ENCODE measurements at regions not wholly inside any gene's neighbourhood (a gene's known extent, or its start where the extent isn't known, plus 50 kb on each side); places are given as distances from the start of the nearest gene placed in this dataset.
A peak's percentile ranks its signal among the peaks of the same experiment; 100 is the strongest.

- intact Hi-C loops (cut with micrococcal nuclease) = no loop called here
- no TSS peak for BruUV-seq (replicated peaks)
- ATAC-seq (peak; percentile 57), DNase-seq (ENCODE audit: low read depth, low spot score) (peak; percentile 13)
- Histone ChIP-seq H3K9me3 (ENCODE audit: control insufficient read depth in 1 of 2, insufficient read depth in 1 of 2, low read depth in 1 of 2, low read length in 2 of 2) (no peaks in the 10 kb centered on the region), H3K4me2 (ENCODE audit: low read length) (no peak overlapping the region), H4K20me1 (ENCODE audit: insufficient read depth) (no peaks in the 10 kb centered on the region), H3K4me3 (replicated peaks in 1 of 2; ENCODE audit: low read depth in 1 of 2, low read length in 2 of 2) (no peak overlapping the region), H3K27me3 (ENCODE audit: insufficient read depth, low read length) (no peaks in the 10 kb centered on the region), H3K27ac (ENCODE audit: low read depth, low read length) (no peak overlapping the region), H3K9ac (ENCODE audit: low read length) (no peak overlapping the region), H2AFZ (ENCODE audit: low read depth, low read length, poor library complexity, severe bottlenecking) (no peak overlapping the region), H3K9me2 (ENCODE audit: insufficient read depth) (no peaks in the 10 kb centered on the region), H3K4me1 (ENCODE audit: control insufficient read depth in 1 of 2, insufficient read depth in 2 of 2, low read length in 2 of 2) (no peaks in the 10 kb centered on the region), H3K79me2 (ENCODE audit: insufficient read depth, low read length) (no peaks in the 10 kb centered on the region), H3K36me3 (ENCODE audit: control insufficient read depth in 1 of 2, insufficient read depth in 2 of 2, low read length in 2 of 2) (no peaks in the 10 kb centered on the region)
- no peak for TF ChIP-seq SRF (IDR thresholded peaks at IDR 0.05; ENCODE audit: low read depth)
- TF ChIP-seq POLR2A (IDR thresholded peaks at IDR 0.05; ENCODE audit: borderline replicate concordance, extremely low read depth, insufficient read depth, insufficient read length) = no peak
- TF ChIP-seq JUND (IDR thresholded peaks at IDR 0.05) = no peak
- no peak for TF ChIP-seq EZH2phosphoT487 (IDR thresholded peaks at IDR 0.05; ENCODE audit: borderline replicate concordance)
- TF ChIP-seq EZH2 (IDR thresholded peaks at IDR 0.05) = no peak
- no peak for TF ChIP-seq ATF3 (IDR thresholded peaks at IDR 0.05)
- peak in 1 of 3 experiments; percentile 24; a peak in 1 of 6 replicates for TF ChIP-seq CTCF (IDR thresholded peaks at IDR 0.05 in 2 of 3, conservative IDR thresholded peaks at IDR 0.05 in 1 of 3; ENCODE audit: borderline replicate concordance in 1 of 3, insufficient read depth in 1 of 3, low read depth in 2 of 3, low read length in 2 of 3)
- TF ChIP-seq MAX (IDR thresholded peaks at IDR 0.05) = no peak
- no peak for TF ChIP-seq ZFX (IDR thresholded peaks at IDR 0.05)
- peak; percentile 28 for TF ChIP-seq RAD21 (IDR thresholded peaks at IDR 0.05; ENCODE audit: low read depth)
- ChIA-PET RAD21 (ENCODE audit: low non-redundant PET in 1 of 2, low total read pairs in 2 of 2, uncharacterized antibody in 2 of 2, unreplicated experiment in 2 of 2) (interaction anchor here in 1 of 2 experiments (0.6 kb wide), 1 partner anchor 203 kb away, joined by 3 read pairs; no protein-coding TSS in a partner anchor), POLR2A (no interaction called here), CTCF (no interaction called here)
These were observed 218.3 kb downstream of the HHIPL2 start for GRCh38 chr1:222329493-222330045.

All from HCT116 (cell line).